HG02885 (cell line): ENCODE measurements at regions not wholly inside any gene's neighbourhood (a gene's known extent, or its start where the extent isn't known, plus 50 kb on each side); places are given as distances from the start of the nearest gene placed in this dataset.

ENCODE experiments used
- ATAC-seq: cut with Tn5 transposase; IDR thresholded peaks from one replicate; pipeline ENCODE4 v1.9.1; 2021; ENCODE audit warnings: mild to moderate bottlenecking; ENCODE audit not compliant: unreplicated experiment, poor library complexity

GRCh38 chr1:87757676-87758075 lies 429.0 kb downstream of the LMO4 start:
- ATAC-seq: no peak

- ATAC-seq: no peak
Measured at GRCh38 chr1:87759421-87760087, 430.9 kb downstream of the LMO4 start.

GRCh38 chr1:87760155-87760554 lies 431.5 kb downstream of the LMO4 start:
- no peak for ATAC-seq

GRCh38 chr1:87760654-87761053 lies 432.0 kb downstream of the LMO4 start:
- ATAC-seq: no peak

GRCh38 chr1:87763483-87763882 lies 434.8 kb downstream of the LMO4 start:
- no peak for ATAC-seq

GRCh38 chr1:87765057-87765680 lies 436.5 kb downstream of the LMO4 start:
- ATAC-seq: no peak

GRCh38 chr1:87765681-87766070 lies 437.0 kb downstream of the LMO4 start:
- no peak for ATAC-seq

GRCh38 chr1:87766737-87767136 lies 438.1 kb downstream of the LMO4 start:
- no peak for ATAC-seq

GRCh38 chr1:87778896-87779295 lies 450.2 kb downstream of the LMO4 start:
- ATAC-seq: no peak

- ATAC-seq: no peak
Measured at GRCh38 chr1:87781554-87781953, 452.9 kb downstream of the LMO4 start.

- no peak for ATAC-seq
Measured at GRCh38 chr1:87783315-87783714, 454.6 kb downstream of the LMO4 start.

- ATAC-seq: no peak
Measured at GRCh38 chr1:87785386-87785785, 456.7 kb downstream of the LMO4 start.

- ATAC-seq: no peak
Measured at GRCh38 chr1:87786229-87786628, 457.5 kb downstream of the LMO4 start.

- ATAC-seq: no peak
Measured at GRCh38 chr1:87786861-87787545, 458.3 kb downstream of the LMO4 start.

- no peak for ATAC-seq
Measured at GRCh38 chr1:87787551-87787950, 458.9 kb downstream of the LMO4 start.

GRCh38 chr1:87790756-87791155 lies 462.1 kb downstream of the LMO4 start:
- ATAC-seq: no peak

- no peak for ATAC-seq
Measured at GRCh38 chr1:87791931-87792740, 463.5 kb downstream of the LMO4 start.

GRCh38 chr1:87794788-87795614 lies 466.3 kb downstream of the LMO4 start:
- ATAC-seq: no peak

- no peak for ATAC-seq
Measured at GRCh38 chr1:87795615-87796337, 467.1 kb downstream of the LMO4 start.
